HG03442 (cell line): ENCODE measurements at regions not wholly inside any gene's neighbourhood (a gene's known extent, or its start where the extent isn't known, plus 50 kb on each side); places are given as distances from the start of the nearest gene placed in this dataset.

Experiments used
- ATAC-seq: cut with Tn5 transposase; IDR thresholded peaks from one replicate; pipeline ENCODE4 v1.9.1; 2021; ENCODE audit warnings: mild to moderate bottlenecking, moderate library complexity; ENCODE audit not compliant: unreplicated experiment

- ATAC-seq = no peak
These were observed 132.7 kb downstream of the RDH14 start for GRCh38 chr2:18427762-18428161.

DNA sequence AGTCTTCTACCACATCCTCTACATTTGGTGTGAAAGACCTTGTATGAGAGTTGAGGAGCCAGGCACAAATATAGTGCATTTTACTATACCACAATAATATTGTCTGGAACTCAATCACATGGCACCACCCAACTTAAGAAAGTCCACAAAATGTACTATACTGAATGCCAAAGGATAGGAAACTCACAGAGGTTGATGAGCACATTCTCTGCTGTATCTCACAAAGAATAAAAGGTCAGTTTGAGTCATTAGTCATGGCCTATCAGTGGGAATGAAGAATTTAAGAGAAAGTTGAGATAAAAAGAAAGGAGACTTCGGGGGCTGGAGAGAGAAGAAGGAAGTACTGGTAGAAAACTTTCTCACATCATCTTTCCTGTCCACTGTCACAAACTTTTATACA is 134.3 kb downstream of the RDH14 start:
- no peak for ATAC-seq

DNA sequence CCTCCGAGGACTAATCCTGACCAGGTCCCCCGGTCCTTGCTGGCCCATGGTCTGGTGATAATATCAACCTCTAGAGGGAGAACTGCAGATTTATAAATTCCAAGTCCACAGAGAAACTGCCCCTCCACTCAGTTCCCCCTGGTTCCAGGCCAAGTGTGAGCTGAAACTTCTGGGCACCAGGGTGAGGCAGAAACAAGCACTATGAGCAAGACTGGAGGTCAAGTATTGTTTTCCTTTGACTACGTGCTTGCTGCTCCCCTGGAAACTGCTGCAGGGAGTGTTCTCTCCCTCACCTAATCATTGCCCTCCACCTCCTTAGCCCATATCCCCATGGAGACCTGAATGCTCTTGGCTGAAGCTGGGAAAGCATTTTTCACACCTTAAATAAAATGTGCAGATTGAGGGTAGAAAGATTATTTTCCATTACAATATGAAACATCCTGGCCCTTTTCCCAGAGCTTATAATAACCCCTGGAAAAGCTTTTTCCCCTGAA is 135.2 kb downstream of the RDH14 start:
- ATAC-seq = no peak

- no peak for ATAC-seq
These were observed 136.8 kb downstream of the RDH14 start for GRCh38 chr2:18423636-18424035.

DNA sequence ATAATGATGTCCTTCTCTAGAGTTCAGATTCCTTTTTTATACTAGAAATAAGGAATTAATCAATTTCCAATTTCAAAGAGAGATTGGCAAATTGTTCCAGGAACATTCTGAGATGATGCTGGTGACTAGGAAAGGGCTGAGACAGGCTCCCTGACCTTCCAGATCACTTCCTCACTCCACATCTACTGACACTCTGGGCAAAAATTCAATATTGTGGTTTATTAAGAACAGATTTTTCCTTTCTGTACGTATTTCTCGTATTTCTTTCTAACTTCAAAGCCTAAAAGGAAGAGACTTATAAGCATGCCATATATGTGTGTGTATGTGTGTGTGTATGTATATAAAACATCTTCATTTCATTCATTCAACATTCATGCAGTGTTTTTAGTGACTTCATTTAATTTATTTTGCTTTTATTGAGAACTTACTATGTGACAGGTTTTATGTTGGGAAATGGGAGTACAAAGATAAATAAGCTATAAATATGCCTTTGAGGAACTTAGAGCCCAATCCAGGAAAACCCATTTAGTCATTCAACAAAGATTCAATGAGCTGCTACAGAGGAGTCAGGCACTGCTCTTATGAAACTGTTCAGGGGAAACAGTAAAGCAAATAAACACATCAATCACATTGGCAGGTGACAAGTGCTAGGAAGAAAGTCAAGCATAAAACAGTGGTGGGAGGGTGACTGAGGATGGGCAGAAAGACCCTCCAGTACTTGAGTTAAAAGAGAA is 137.9 kb downstream of the RDH14 start:
- ATAC-seq = no peak

- no peak for ATAC-seq
These were observed 146.6 kb downstream of the RDH14 start for GRCh38 chr2:18413676-18414396.

GRCh38 chr2:18412980-18413675 is 147.3 kb downstream of the RDH14 start:
- no peak for ATAC-seq

- ATAC-seq = no peak
These were observed 148.8 kb downstream of the RDH14 start for GRCh38 chr2:18411626-18412025.

DNA sequence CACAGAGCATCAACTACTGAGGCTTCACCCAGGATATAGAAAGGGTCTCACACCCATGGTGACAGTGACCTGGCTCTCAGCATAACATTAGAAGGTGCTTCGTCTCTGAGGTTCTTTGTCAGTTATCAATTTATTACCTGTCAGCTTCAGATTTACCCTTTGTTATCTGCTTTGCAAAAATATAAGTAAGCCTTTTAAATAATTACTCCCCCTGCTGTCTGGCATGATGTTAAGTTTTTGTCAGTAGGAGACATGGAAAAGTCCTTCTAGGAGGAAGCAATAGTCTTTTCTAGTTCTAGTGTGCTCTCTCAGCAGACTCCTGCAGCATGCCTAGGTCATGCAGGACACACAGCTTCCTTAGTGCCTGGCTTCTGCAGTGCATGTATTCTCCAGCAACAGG is 149.9 kb downstream of the RDH14 start:
- ATAC-seq = no peak

- no peak for ATAC-seq
These were observed 151.8 kb downstream of the RDH14 start for GRCh38 chr2:18408638-18409037.

DNA sequence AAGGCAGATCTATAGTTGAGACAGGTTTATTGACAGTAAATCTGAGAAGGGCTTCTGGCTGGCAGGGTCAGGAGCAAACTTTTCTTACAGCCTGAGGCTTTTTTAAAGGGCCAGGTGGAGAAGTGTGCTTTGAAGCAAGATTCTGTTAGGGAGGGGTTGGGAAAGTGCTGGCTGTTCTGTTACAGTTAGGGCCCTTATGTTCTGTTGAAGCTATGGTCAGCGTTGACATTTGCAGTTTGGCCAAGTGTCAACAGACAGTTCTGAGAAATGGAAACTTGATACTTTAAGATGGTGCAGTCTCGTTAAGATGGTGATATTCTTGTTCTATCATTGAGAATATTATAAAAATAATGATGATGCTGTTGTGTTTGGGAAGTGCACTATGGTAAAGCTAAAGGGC is 154.2 kb downstream of the RDH14 start:
- no peak for ATAC-seq

DNA sequence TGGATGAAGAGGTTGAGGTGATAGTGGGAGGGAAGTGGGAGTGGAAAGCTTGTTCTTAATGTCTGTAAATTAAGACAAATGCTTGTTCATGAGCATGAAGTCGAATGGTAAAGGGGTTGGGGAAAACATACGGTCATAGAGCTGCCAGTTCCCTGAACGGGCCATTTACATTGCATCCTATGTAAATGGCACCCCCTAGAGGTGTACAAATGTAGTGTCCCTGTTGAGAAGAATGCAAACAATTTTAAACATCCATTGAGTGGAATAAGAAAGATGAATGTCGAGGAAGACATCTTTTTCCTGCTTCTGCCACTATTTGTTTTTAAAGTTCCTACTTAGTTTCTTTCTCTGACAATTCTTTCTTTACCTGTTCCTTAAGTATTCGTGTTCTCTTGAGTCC is 155.7 kb downstream of the RDH14 start:
- no peak for ATAC-seq

DNA sequence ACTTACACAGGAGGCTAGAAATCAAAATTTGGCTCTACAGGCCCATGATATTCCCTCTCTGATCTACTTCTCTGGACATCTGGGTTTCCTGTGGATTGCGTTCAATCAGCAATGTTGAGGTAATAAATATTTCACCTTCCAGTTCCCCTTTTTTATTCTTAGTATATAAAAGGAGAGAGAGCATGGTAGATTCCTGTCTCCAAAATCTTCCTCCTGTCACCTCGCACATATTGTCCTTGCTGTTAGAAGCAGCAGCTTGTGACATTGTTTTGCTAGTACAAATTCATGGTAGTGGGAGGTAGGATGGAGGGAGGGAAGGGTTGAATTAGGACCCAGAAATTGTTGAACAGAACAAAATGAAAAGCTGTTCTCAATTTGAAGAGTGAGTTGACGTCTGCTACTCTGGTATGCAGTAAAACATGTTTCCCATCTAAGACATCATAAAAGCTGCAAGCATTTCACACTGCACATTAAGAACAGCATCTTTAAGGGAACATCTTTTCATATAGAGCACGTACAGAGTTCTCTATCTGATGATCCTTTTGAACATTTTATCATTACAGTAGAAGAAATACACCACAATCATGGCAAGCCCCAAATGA is 156.4 kb downstream of the RDH14 start:
- ATAC-seq = no peak

DNA sequence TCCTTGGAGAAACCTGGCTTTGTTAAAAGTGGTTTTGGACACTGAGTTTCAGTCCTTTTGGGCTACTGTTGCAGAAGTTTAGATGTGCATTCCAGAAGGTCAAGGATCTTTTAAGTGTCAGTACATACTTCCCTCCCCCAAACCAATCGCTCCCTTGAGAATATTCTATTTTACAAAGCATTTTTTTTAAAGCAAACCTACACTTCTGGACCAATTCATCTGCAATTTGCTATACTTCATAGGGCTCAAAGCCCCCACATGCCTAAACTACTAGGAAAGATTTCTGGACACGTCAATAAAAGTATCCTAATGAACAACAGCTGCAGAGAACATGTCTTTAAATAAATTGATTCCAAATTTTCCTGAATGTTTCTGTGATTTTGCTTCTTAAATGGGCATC is 157.6 kb downstream of the RDH14 start:
- ATAC-seq = no peak

DNA sequence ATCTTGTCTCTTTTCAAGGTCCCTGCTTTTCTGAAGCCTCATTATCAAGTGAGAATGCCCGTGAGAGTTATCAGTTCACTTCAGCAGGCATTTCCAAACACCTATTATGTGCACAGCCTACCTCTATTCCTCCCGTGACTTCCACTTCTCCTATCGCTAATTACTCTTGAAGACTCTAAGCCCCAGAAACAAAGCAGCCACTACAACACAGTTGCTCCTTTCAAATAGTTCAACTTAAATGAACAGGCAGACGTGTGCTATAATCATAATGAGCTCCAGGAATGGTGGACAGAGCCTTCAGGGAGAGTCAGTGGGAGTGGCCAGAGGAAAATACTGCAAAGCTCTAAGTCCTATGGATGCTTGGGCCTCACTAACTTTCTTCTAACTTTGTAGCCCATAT is 159.0 kb downstream of the RDH14 start:
- no peak for ATAC-seq

- ATAC-seq = no peak
These were observed 160.9 kb downstream of the RDH14 start for GRCh38 chr2:18399601-18400000.

DNA sequence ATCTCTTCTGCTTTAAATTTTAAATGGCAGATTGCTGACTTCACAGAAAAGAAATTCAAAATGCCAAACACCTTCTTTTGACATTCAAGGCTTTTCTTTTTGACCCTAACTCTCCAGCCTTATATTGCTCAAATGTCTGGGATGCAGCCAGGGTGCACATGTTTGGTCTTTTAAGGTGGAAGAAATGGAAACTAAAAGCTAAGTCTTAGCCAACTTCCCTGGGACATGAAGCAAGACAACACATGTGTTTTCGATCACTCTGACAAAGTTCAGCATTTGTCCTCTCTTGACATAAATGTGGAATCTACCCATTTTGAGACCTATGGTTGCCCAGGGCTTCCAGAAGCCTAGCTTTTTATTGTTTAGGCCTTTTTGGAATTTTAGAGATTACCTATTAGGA is 161.6 kb downstream of the RDH14 start:
- ATAC-seq = no peak

DNA sequence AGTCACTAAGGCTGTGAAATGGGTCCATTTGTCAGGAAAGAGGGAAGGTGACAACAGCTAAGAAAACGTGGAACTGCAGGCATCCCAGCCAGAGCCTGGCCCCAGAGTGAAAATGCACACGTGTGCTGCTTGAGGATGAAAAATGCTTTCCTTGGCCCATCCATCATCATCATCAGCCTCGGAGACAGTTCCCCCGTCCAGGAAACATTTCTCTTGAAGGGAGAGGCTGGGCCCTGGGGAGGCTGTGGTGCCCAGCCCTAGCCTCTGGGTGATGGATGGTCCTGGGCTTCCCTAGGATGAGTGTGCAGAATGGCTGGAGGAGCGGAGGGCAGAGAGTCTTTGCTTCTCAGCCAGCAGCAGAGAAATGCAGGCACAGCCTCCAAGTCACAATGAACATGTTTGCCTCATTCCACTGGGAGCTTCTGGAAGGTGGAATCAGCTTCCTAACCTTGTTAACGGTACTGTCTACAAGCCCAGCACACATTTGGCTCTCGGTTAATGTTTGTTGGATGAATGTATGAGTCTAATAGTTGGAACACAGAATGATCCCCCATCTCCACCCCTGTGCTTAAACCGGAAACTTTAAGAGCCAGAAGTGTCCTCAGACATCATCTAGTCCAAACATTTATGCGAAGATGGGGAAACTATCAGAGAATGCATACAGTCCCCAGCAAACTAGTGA is 164.0 kb downstream of the RDH14 start:
- no peak for ATAC-seq

DNA sequence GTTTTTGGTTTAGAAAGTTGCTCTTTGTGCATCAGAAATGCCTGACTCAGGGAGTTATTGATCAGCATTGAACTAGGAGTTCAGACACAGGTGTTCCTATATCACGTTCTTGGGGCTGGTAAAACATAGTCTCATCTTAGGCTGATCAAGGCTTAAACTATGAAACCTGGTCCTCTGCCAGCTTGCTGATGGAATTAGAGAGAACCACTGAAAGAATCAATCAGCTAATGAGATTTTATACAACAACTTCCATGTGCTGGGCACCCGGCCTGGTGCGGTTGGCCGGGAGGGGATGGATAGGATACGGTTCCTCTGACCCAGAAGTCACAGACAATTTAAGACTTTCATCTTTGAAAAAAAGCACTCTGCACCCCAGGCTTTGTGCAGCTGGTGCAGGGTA is 164.9 kb downstream of the RDH14 start:
- no peak for ATAC-seq

DNA sequence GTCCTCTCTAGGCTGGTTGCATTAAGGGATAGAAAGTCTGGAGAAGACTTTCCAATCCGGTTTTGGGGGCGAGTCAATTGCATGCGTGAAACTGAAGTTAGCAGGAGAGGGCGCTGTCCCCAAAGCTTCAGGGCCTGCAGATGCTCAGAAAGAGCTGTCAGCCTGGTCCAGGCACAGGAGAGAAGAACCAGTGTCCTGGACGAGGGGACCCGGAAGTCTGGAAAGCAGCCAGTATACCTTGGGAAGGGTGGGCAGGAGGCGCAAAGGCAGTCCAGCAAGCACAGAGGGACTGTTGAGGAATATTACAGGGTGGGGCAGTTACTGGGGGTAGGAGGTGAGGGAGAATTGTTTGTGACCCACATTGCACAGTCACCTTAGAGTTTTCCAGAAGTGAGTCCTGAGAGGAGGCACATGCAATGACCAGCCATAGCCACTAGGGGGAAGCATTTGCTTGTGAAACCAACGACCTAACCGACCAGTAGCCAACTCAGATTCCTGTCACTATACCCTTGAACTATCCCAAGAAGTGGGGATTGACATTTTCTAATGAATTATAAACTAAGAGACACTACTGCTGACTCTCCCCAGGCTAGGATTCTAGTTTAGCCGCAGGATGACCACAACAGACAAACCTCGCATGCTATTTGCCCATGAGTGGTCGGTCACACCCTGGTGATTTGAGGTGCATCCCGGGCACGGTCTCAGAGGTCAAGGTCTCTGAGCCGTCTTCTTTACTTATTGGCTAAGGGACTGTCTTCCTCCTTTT is 172.8 kb downstream of the RDH14 start:
- peak; percentile 89 for ATAC-seq
